CD4-positive, alpha-beta T cell (primary cell): ENCODE measurements at regions not wholly inside any gene's neighbourhood (a gene's known extent, or its start where the extent isn't known, plus 50 kb on each side); places are given as distances from the start of the nearest gene placed in this dataset.

Source experiments
- ATAC-seq: fragments of 200-7000 bp; cut with Tn5 transposase; one replicate; pipeline ENCODE4 v1.10.0; 2022; ENCODE audit warnings: mild to moderate bottlenecking; ENCODE audit not compliant: poor library complexity
- CTCF ChIA-PET: fragments of 350-600 bp; sonication (Branson Sonifier 250); formaldehyde crosslinking; loops from one replicate; lab custom pipeline; 2021; ENCODE audit warnings: antibody characterized with exemption, inconsistent platforms; lab: Charles Lee
- POLR2A ChIA-PET: fragments of 350-600 bp; sonication (Branson Sonifier 250); formaldehyde crosslinking; loops from one replicate; lab custom pipeline; 2021; ENCODE audit warnings: antibody characterized with exemption, inconsistent platforms; lab: Charles Lee
- DNase-seq, 14 experiments: peaks; one replicate each; pipeline ENCODE4 v3.0.0-alpha.2; 2013 to 2020; ENCODE audit warnings: mixed read lengths in 2 of 14
- H3K27ac ChIP-seq, 2 donors: one replicate each; pipeline versions ENCODE4 v1.5.1 to v1.7.0; 2013; ENCODE audit warnings: low read length in 2 of 2, low read depth in 1 of 2, mild to moderate bottlenecking in 1 of 2
- H3K27me3 ChIP-seq, 2 experiments: 1 replicate in 1 of 2; 2 replicates in 1 of 2; pipeline versions ENCODE4 v1.6.1 to v1.7.0; 2013; ENCODE audit warnings: low read length in 2 of 2, control low read depth in 1 of 2, mild to moderate bottlenecking in 1 of 2, moderate library complexity in 1 of 2; ENCODE audit not compliant: insufficient read depth in 2 of 2, control insufficient read depth in 1 of 2
- H3K36me3 ChIP-seq: one replicate; pipeline ENCODE4 v1.6.1; 2013; ENCODE audit warnings: low read length, control low read depth; ENCODE audit not compliant: insufficient read depth
- H3K4me1 ChIP-seq: one replicate; pipeline ENCODE4 v1.6.1; 2013; ENCODE audit warnings: low read length, control low read depth; ENCODE audit not compliant: insufficient read depth
- H3K4me3 ChIP-seq: one replicate; pipeline ENCODE4 v1.5.1; 2013; ENCODE audit warnings: mild to moderate bottlenecking, low read length, moderate library complexity
- H3K9me3 ChIP-seq, 2 experiments: 1 replicate in 1 of 2; 2 replicates in 1 of 2; pipeline versions ENCODE4 v1.6.1 to v1.7.0; 2013; ENCODE audit warnings: low read length in 2 of 2, mild to moderate bottlenecking in 2 of 2, control low read depth in 1 of 2, moderate library complexity in 1 of 2; ENCODE audit not compliant: control insufficient read depth in 1 of 2, insufficient read depth in 1 of 2
- H3K27ac Mint-ChIP-seq: one replicate; pipeline ENCODE4 v1.8.0; 2020; ENCODE audit warnings: mixed read lengths
- H3K27me3 Mint-ChIP-seq: one replicate; pipeline ENCODE4 v1.8.0; 2021; ENCODE audit warnings: mixed read lengths
- H3K36me3 Mint-ChIP-seq: one replicate; pipeline ENCODE4 v1.8.0; 2021; ENCODE audit warnings: low read depth, mixed read lengths
- H3K4me1 Mint-ChIP-seq: one replicate; pipeline ENCODE4 v1.8.0; 2021; ENCODE audit warnings: low read depth, mixed read lengths
- H3K4me3 Mint-ChIP-seq: one replicate; pipeline ENCODE4 v1.8.0; 2020; ENCODE audit warnings: mild to moderate bottlenecking, mixed read lengths
- H3K9me3 Mint-ChIP-seq: one replicate; pipeline ENCODE4 v1.8.0; 2020; ENCODE audit warnings: mixed read lengths
- CTCF ChIP-seq: fragments of 200-600 bp; IDR thresholded peaks from one replicate; pipeline ENCODE4 v1.8.0; 2022; ENCODE audit warnings: antibody characterized with exemption, mild to moderate bottlenecking
- intact Hi-C, 2 experiments: fragments of 100-400 bp; cut with DNase I in 1 of 2; cut with micrococcal nuclease in 1 of 2; formaldehyde crosslinking; loops; one replicate each; pipeline versions ENCODE4 v1.15.1 to v1.9.0; 2023 to 2025; cut with DNase I, micrococcal nuclease

GRCh38 chr6:140068801-140069200 is 694.4 kb upstream of the CITED2 start:
- Histone ChIP-seq H3K36me3 (no peaks in the 10 kb centered on the region), H3K27me3 (no peaks in the 10 kb centered on the region), H3K4me3 (no peak overlapping the region), H3K27ac (no peak overlapping the region), H3K9me3 (no peaks in the 10 kb centered on the region), H3K4me1 (no peaks in the 10 kb centered on the region)
- no peaks in the 10 kb centered on the region for H3K27me3 Mint-ChIP-seq
- ATAC-seq: no peak
- TF ChIP-seq CTCF: no peak
- no peak overlapping the region for H3K27ac Mint-ChIP-seq
- no peaks in the 10 kb centered on the region for H3K4me1 Mint-ChIP-seq
- ChIA-PET CTCF (no interaction called here), POLR2A (no interaction called here)
- intact Hi-C loops: no loop called here
- no peak for DNase-seq
- H3K4me3 Mint-ChIP-seq: no peak overlapping the region
- no peaks in the 10 kb centered on the region for H3K36me3 Mint-ChIP-seq
- no peaks in the 10 kb centered on the region for H3K9me3 Mint-ChIP-seq

- H3K27ac ChIP-seq: no peak overlapping the region
- H3K27ac Mint-ChIP-seq: no peak overlapping the region
- H3K36me3 ChIP-seq: no peaks in the 10 kb centered on the region
- H3K4me1 Mint-ChIP-seq: no peaks in the 10 kb centered on the region
- H3K4me3 ChIP-seq: no peak overlapping the region
- no peaks in the 10 kb centered on the region for H3K36me3 Mint-ChIP-seq
- no peak for TF ChIP-seq CTCF
- intact Hi-C loops: no loop called here
- DNase-seq (no peak), ATAC-seq (no peak)
- H3K27me3 Mint-ChIP-seq: peaks cover 15% of the 10 kb centered on the region
- peaks cover 0 to 4% of the 10 kb centered on the region in 2 experiments for H3K27me3 ChIP-seq
- POLR2A ChIA-PET: no interaction called here
- no peaks in the 10 kb centered on the region for H3K9me3 ChIP-seq
- H3K4me3 Mint-ChIP-seq: no peak overlapping the region
- CTCF ChIA-PET: no interaction called here
- no peaks in the 10 kb centered on the region for H3K9me3 Mint-ChIP-seq
- no peaks in the 10 kb centered on the region for H3K4me1 ChIP-seq
Measured at GRCh38 chr6:140064366-140064765, 689.9 kb upstream of the CITED2 start.

- no peak for DNase-seq
- Histone ChIP-seq H3K4me1 (no peaks in the 10 kb centered on the region), H3K27me3 (peaks cover 0 to 4% of the 10 kb centered on the region in 2 experiments), H3K9me3 (no peaks in the 10 kb centered on the region), H3K4me3 (no peak overlapping the region), H3K36me3 (no peaks in the 10 kb centered on the region), H3K27ac (no peak overlapping the region)
- Mint-ChIP-seq H3K9me3 (no peaks in the 10 kb centered on the region), H3K36me3 (no peaks in the 10 kb centered on the region), H3K27ac (no peak overlapping the region), H3K27me3 (peaks cover 15% of the 10 kb centered on the region), H3K4me1 (no peaks in the 10 kb centered on the region), H3K4me3 (no peak overlapping the region)
- ATAC-seq: no peak
- intact Hi-C loops: no loop called here
- TF ChIP-seq CTCF: no peak
- CTCF ChIA-PET: no interaction called here
- POLR2A ChIA-PET: no interaction called here
Measured at GRCh38 chr6:140063021-140063399, 688.6 kb upstream of the CITED2 start.
